ENCODE measurements at regions not wholly inside any gene's neighbourhood (a gene's known extent, or its start where the extent isn't known, plus 50 kb on each side); places are given as distances from the start of the nearest gene placed in this dataset.

DNA sequence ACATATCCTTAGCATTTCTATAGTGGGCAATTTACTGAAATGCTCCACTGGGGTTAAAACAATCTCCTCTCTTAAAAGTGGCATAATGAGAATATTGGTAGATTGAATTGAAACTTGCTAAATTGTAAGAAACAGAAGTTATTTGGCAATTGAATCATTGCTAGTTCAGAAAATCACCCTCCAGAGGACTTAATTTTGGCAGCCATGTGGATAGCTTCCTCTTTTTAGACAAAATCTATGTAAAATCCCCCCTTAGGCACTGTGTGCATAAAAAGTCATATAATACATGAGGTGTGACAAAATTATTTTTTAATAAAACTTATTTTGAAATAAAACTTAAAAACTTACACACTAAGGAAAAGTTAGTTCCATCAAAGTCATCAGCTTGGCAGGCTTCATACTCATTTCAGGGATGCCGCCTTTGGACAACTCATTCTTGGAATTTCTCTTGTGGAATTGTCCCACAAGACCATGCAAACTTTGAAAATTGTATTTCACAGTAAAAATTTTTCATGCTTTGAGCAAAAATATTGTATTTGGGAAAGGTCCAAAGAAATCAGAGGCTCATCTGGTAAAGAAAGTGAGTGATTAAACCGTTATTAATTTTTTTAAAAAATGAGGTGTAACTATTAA is 473.0 kb downstream of the BCKDHB start:
- TF ChIP-seq, protein P1, sequence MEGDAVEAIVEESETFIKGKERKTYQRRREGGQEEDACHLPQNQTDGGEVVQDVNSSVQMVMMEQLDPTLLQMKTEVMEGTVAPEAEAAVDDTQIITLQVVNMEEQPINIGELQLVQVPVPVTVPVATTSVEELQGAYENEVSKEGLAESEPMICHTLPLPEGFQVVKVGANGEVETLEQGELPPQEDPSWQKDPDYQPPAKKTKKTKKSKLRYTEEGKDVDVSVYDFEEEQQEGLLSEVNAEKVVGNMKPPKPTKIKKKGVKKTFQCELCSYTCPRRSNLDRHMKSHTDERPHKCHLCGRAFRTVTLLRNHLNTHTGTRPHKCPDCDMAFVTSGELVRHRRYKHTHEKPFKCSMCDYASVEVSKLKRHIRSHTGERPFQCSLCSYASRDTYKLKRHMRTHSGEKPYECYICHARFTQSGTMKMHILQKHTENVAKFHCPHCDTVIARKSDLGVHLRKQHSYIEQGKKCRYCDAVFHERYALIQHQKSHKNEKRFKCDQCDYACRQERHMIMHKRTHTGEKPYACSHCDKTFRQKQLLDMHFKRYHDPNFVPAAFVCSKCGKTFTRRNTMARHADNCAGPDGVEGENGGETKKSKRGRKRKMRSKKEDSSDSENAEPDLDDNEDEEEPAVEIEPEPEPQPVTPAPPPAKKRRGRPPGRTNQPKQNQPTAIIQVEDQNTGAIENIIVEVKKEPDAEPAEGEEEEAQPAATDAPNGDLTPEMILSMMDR (IDR thresholded peaks at IDR 0.05 in 4 of 5, conservative IDR thresholded peaks at IDR 0.05 in 1 of 5): no peak
- no peak for TF ChIP-seq POLR2A (IDR thresholded peaks at IDR 0.05)

Measured in gastrocnemius medialis (tissue), 4 donors.